Cardiac muscle cell (in vitro differentiated cells and primary cell): ENCODE measurements at regions not wholly inside any gene's neighbourhood (a gene's known extent, or its start where the extent isn't known, plus 50 kb on each side); places are given as distances from the start of the nearest gene placed in this dataset.
A peak's percentile ranks its signal among the peaks of the same experiment; 100 is the strongest.

Experiments
- DNase-seq, 2 donors: peaks; one replicate each; pipeline versions ENCODE4 v3.0.0 to v3.0.0-alpha.2; 2010 to 2017; ENCODE audit warnings: low read depth in 1 of 2, low spot score in 1 of 2
- H3K27ac ChIP-seq: fragments of 200-600 bp; sonication (generic); 2 replicates; pipeline ENCODE4 v1.5.1; 2016
- H3K27me3 ChIP-seq: fragments of 200-600 bp; sonication (generic); 2 replicates; pipeline ENCODE4 v1.6.0; 2016; ENCODE audit warnings: control low read depth
- H3K36me3 ChIP-seq: fragments of 200-600 bp; sonication (generic); 2 replicates; pipeline ENCODE4 v1.5.1; 2016; ENCODE audit warnings: control low read depth
- H3K4me1 ChIP-seq: fragments of 200-600 bp; sonication (generic); 2 replicates; pipeline ENCODE4 v1.8.1; 2017; ENCODE audit warnings: low read depth, mild to moderate bottlenecking, mixed run types
- H3K4me3 ChIP-seq: fragments of 200-600 bp; sonication (generic); 2 replicates; pipeline ENCODE4 v1.5.1; 2016; ENCODE audit warnings: mild to moderate bottlenecking
- H3K9me3 ChIP-seq: fragments of 200-600 bp; sonication (generic); 2 replicates; pipeline ENCODE4 v1.5.1; 2017; ENCODE audit warnings: low read depth, mild to moderate bottlenecking, control low read depth
- CTCF ChIP-seq: IDR thresholded peaks from 2 replicates; pipeline ENCODE4 v1.5.1; 2012; ENCODE audit warnings: low read depth, mild to moderate bottlenecking, low read length

GRCh38 chr20:22794200-22794599 is 209.8 kb upstream of the FOXA2 start:
- peaks cover 6% of the 10 kb centered on the region for H3K4me1 ChIP-seq
- TF ChIP-seq CTCF: no peak
- H3K27me3 ChIP-seq: no peaks in the 10 kb centered on the region
- H3K27ac ChIP-seq: no peak overlapping the region
- no peaks in the 10 kb centered on the region for H3K9me3 ChIP-seq
- no peak for DNase-seq
- H3K36me3 ChIP-seq: no peaks in the 10 kb centered on the region
- H3K4me3 ChIP-seq: no peak overlapping the region

- no peak for TF ChIP-seq CTCF
- Histone ChIP-seq H3K4me3 (no peak overlapping the region), H3K9me3 (no peaks in the 10 kb centered on the region), H3K36me3 (no peaks in the 10 kb centered on the region), H3K27me3 (no peaks in the 10 kb centered on the region), H3K27ac (no peak overlapping the region), H3K4me1 (peaks cover 10% of the 10 kb centered on the region)
- no peak for DNase-seq
These were observed 211.1 kb upstream of the FOXA2 start for GRCh38 chr20:22795433-22795832.

GRCh38 chr20:22795871-22796270 is 211.5 kb upstream of the FOXA2 start:
- peak in 1 of 2 donors; percentile 98 for DNase-seq
- H3K36me3 ChIP-seq: no peaks in the 10 kb centered on the region
- H3K27me3 ChIP-seq: no peaks in the 10 kb centered on the region
- TF ChIP-seq CTCF: no peak
- H3K4me3 ChIP-seq: no peak overlapping the region
- peaks cover 15% of the 10 kb centered on the region for H3K4me1 ChIP-seq
- no peaks in the 10 kb centered on the region for H3K9me3 ChIP-seq
- H3K27ac ChIP-seq: no peak overlapping the region

GRCh38 chr20:22796469-22797077 is 212.2 kb upstream of the FOXA2 start:
- TF ChIP-seq CTCF: no peak
- Histone ChIP-seq H3K27ac (no peak overlapping the region), H3K9me3 (no peaks in the 10 kb centered on the region), H3K27me3 (no peaks in the 10 kb centered on the region), H3K4me1 (peaks cover 22% of the 10 kb centered on the region), H3K4me3 (no peak overlapping the region), H3K36me3 (no peaks in the 10 kb centered on the region)
- peak in 1 of 2 donors; percentile 60 for DNase-seq

GRCh38 chr20:22797103-22797502 is 212.7 kb upstream of the FOXA2 start:
- H3K4me3 ChIP-seq: no peak overlapping the region
- no peak for DNase-seq
- no peak overlapping the region for H3K27ac ChIP-seq
- TF ChIP-seq CTCF: no peak
- peaks cover 27% of the 10 kb centered on the region for H3K4me1 ChIP-seq
- no peaks in the 10 kb centered on the region for H3K9me3 ChIP-seq
- H3K27me3 ChIP-seq: no peaks in the 10 kb centered on the region
- H3K36me3 ChIP-seq: no peaks in the 10 kb centered on the region
